Lung (tissue), 11 donors: ENCODE measurements at regions not wholly inside any gene's neighbourhood (a gene's known extent, or its start where the extent isn't known, plus 50 kb on each side); places are given as distances from the start of the nearest gene placed in this dataset.
A peak's percentile ranks its signal among the peaks of the same experiment; 100 is the strongest.
"Not testable (repeated sequence)": the region's sequence is repeated elsewhere in the genome, so short reads cannot be mapped to it uniquely, and the experiment has no call there.

ENCODE experiments used
- ATAC-seq: fragments of 200-7000 bp; cut with Tn5 transposase; one replicate; pipeline ENCODE4 v1.9.1; 2020; ENCODE audit warnings: moderate number of reproducible peaks; ENCODE audit not compliant: insufficient read depth, low FRiP score
- DNase-seq, 3 donors: peaks; one replicate each; pipeline ENCODE4 v3.0.0-alpha.2; 2013 to 2017
- H3K27ac ChIP-seq, 2 donors: one replicate each; pipeline ENCODE4 v1.5.1; 2013; ENCODE audit warnings: mild to moderate bottlenecking in 2 of 2, moderate library complexity in 2 of 2, control low read depth in 1 of 2, inconsistent platforms in 1 of 2, low read depth in 1 of 2, low read length in 1 of 2
- H3K27me3 ChIP-seq, 3 donors: one replicate each; pipeline ENCODE4 v1.5.1; 2013; ENCODE audit warnings: low read length in 2 of 3; ENCODE audit not compliant: control insufficient read depth in 3 of 3, insufficient read depth in 3 of 3
- H3K36me3 ChIP-seq, 4 donors: one replicate each; pipeline ENCODE4 v1.5.1; 2013; ENCODE audit warnings: low read length in 4 of 4, mild to moderate bottlenecking in 1 of 4, moderate library complexity in 1 of 4; ENCODE audit not compliant: control insufficient read depth in 4 of 4, insufficient read depth in 4 of 4
- H3K4me1 ChIP-seq, 5 donors: one replicate each; pipeline ENCODE4 v1.5.1; 2013; ENCODE audit warnings: low read length in 5 of 5, mild to moderate bottlenecking in 2 of 5, moderate library complexity in 1 of 5; ENCODE audit not compliant: control insufficient read depth in 5 of 5, insufficient read depth in 5 of 5
- H3K4me3 ChIP-seq: one replicate; pipeline ENCODE4 v1.5.1; 2013; ENCODE audit warnings: mild to moderate bottlenecking, control low read depth, moderate library complexity
- H3K9ac ChIP-seq, 2 donors: one replicate each; pipeline ENCODE4 v1.5.1; 2013; ENCODE audit warnings: low read length in 2 of 2, control low read depth in 1 of 2; ENCODE audit not compliant: insufficient read depth in 1 of 2
- H3K9me3 ChIP-seq, 4 donors: one replicate each; pipeline ENCODE4 v1.5.1; 2013; ENCODE audit warnings: low read length in 3 of 4, mild to moderate bottlenecking in 1 of 4, moderate library complexity in 1 of 4; ENCODE audit not compliant: control insufficient read depth in 4 of 4, insufficient read depth in 3 of 4
- WGBS, 2 donors: extraction: QIAGEN DNeasy Blood & Tissue Kit; methylation state at CpG; one replicate each; pipeline ENCODE4 v1.1.7; 2013; 5-methylcytosine and 5-hydroxymethylcytosine counted together
- TF ChIP-seq, protein P1 (sequence below): IDR thresholded peaks from 2 replicates; pipeline ENCODE4 v1.5.1; 2012; ENCODE audit warnings: mild to moderate bottlenecking; ENCODE audit errors: control extremely low read depth, extremely low read depth
- donor health status: control.
- donor health status: control.
- donor health status: Bipolar disorder and iron deficiency.
- donor health status: healthy.
- donor health status: DM: yes; HTN: yes; CAD: no.

DNA sequence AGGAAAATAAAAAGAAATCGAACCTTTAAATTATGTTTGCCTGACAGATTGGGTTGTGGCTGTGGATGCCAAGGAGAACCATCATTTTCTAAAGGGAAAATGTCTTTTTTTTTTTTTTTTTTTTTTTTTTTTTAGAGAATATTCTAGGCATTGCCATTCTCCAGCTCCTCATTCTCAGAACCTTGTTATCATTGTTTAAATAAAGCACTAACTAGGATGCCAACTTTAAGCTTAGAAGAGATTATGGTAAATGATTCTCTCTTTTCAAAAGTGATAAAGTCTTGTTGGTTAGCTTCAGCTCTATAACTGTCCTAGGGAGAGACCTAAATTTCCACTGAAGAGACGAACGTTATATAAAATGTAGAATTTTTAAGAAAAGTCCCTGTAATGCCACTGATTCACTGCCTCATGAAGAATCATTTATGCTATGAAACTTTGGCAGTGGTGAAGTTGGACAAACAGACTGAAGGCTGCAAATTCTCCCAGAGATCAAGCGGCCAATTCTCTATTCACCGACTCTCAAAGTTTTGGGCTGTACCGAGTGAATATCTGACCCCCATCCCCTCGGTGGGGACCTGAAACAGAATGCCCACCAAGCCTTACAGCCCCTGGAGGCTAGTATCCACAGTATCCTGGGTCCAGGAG, 207.9 kb upstream of the PITRM1 start:
- TF ChIP-seq, protein P1, sequence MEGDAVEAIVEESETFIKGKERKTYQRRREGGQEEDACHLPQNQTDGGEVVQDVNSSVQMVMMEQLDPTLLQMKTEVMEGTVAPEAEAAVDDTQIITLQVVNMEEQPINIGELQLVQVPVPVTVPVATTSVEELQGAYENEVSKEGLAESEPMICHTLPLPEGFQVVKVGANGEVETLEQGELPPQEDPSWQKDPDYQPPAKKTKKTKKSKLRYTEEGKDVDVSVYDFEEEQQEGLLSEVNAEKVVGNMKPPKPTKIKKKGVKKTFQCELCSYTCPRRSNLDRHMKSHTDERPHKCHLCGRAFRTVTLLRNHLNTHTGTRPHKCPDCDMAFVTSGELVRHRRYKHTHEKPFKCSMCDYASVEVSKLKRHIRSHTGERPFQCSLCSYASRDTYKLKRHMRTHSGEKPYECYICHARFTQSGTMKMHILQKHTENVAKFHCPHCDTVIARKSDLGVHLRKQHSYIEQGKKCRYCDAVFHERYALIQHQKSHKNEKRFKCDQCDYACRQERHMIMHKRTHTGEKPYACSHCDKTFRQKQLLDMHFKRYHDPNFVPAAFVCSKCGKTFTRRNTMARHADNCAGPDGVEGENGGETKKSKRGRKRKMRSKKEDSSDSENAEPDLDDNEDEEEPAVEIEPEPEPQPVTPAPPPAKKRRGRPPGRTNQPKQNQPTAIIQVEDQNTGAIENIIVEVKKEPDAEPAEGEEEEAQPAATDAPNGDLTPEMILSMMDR, result no peak
- no peak for ATAC-seq
- Histone ChIP-seq H3K9me3 (peaks cover 0 to 9% (median 3%) of the 10 kb centered on the region in 4 donors), H3K27ac (no peak overlapping the region), H3K36me3 (no peaks in the 10 kb centered on the region), H3K9ac (no peak overlapping the region), H3K4me3 (no peak overlapping the region), H3K27me3 (no peaks in the 10 kb centered on the region), H3K4me1 (no peaks in the 10 kb centered on the region)
- no peak for DNase-seq
- WGBS, 2 donors, result 92 to 94% methylated on average over 7 of the region's 7 CpGs

DNA sequence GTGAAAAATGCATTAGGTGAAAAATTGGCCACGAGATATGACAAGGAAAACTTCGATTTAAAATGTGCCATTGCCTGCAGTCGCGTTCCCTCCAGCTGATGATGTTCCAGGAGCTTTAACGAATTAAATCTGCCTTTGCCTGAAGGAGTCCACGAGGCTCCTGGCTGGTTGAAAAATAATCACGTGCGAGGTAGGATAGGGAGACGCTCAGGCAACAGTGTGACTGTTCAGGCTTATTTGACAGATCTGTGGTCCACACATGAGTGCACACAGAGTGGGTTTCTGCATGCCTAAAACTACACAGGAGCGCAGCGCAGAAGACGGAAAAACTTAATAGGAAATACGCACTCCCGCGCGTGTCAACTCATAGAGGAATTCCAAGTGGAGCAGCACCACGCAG, 204.0 kb upstream of the PITRM1 start:
- DNase-seq, result no peak
- H3K9me3 ChIP-seq, result peaks cover 0 to 3% (median 0%) of the 10 kb centered on the region in 4 donors
- H3K27ac ChIP-seq, result no peak overlapping the region
- WGBS, 2 donors, result 96 to 97% methylated on average over 17 of the region's 17 CpGs
- ATAC-seq, result no peak
- no peaks in the 10 kb centered on the region for H3K36me3 ChIP-seq
- no peaks in the 10 kb centered on the region for H3K4me1 ChIP-seq
- no peaks in the 10 kb centered on the region for H3K27me3 ChIP-seq
- no peak overlapping the region for H3K9ac ChIP-seq
- TF ChIP-seq, protein P1, result no peak
- H3K4me3 ChIP-seq, result no peak overlapping the region

DNA sequence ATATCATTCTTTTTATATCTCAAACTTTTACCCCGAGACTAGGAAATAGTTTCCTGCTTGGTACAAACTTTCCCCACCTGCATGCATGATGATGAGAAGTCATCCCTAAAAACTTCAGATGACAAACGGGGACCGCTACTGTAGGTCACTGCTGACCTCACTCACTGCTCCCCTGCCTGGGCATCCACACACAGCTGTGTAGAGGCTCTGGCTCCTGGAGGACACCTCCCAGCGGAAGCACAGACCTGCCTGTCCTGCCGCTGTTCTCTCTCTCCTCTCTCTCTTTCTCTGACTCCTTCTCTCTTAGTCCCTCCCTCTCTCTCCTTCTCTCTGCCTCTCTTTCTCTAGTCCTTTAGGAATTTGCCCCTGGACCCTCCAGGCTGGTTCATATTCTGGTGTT, 202.9 kb upstream of the PITRM1 start:
- Histone ChIP-seq H3K9ac (no peak overlapping the region), H3K36me3 (no peaks in the 10 kb centered on the region), H3K4me3 (no peak overlapping the region), H3K27ac (no peak overlapping the region), H3K4me1 (no peaks in the 10 kb centered on the region), H3K9me3 (peaks cover 0 to 3% (median 0%) of the 10 kb centered on the region in 4 donors), H3K27me3 (no peaks in the 10 kb centered on the region)
- WGBS, 2 donors, result 81 to 92% methylated on average over 5 of the region's 5 CpGs
- TF ChIP-seq, protein P1, result no peak
- DNase-seq, result no peak
- ATAC-seq, result no peak

DNA sequence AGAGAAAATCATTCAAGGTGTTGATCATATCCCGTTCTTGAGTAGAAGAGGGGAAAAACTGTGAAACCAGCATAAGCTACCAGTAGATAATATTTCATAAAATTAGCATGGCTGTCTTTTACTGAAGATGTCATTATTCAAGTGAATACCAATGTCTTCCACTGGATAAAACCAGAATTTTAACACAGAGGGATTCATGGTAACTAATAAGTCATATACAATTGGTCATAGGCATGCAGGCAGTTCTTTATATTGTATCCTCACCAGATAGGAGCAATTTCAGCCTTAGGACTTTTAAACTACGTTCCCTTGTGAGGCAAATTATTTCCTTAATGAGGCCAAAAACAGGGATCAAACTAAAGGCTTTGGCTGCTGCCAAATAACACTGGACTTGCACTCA, 202.3 kb upstream of the PITRM1 start:
- TF ChIP-seq, protein P1, result no peak
- Histone ChIP-seq H3K27me3 (no peaks in the 10 kb centered on the region), H3K36me3 (no peaks in the 10 kb centered on the region), H3K27ac (no peak overlapping the region), H3K9ac (no peak overlapping the region), H3K4me1 (no peaks in the 10 kb centered on the region), H3K9me3 (peaks cover 0 to 3% (median 0%) of the 10 kb centered on the region in 4 donors), H3K4me3 (no peak overlapping the region)
- 90 to 94% methylated on average over 2 of the region's 2 CpGs for whole genome bisulfite sequencing, 2 donors
- ATAC-seq (no peak), DNase-seq (no peak)

DNA sequence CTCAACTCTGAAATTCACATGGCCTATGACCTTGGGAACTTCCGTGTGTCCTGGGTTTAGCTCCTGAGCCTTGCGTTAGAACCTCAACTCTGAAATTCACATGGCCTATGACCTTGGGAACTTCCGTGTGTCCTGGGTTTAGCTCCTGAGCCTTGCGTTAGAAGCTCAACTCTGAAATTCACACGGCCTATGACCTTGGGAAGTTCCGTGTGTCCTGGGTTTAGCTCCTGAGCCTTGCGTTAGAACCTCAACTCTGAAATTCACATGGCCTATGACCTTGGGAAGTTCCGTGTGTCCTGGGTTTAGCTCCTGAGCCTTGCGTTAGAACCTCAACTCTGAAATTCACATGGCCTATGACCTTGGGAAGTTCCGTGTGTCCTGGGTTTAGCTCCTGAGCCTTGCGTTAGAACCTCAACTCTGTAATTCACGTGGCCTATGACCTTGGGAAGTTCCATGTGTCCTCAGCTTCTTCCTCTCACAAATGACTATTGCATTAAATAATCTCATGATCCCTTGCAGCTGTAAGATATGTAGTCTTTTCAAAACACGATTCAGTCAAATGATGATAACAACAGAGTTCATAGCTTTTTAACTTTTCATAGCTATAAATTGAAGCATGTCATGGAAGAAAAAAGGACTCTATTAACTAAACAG, 200.9 kb upstream of the PITRM1 start:
- H3K9me3 ChIP-seq, H3K36me3 ChIP-seq, H3K27ac ChIP-seq, H3K9ac ChIP-seq, H3K27me3 ChIP-seq, ATAC-seq, H3K4me1 ChIP-seq, H3K4me3 ChIP-seq: not testable (repeated sequence)
- peak in 1 of 3 donors; percentile 46 for DNase-seq
- 82 to 83% methylated on average over 12 of the region's 13 CpGs for WGBS, 2 donors
